Activated T-helper 17 cell treated with anti-CD3 and anti-CD28 coated beads, Interleukin-2, amount 50 U/mL, for 72 hours (primary cell): ENCODE measurements at regions not wholly inside any gene's neighbourhood (a gene's known extent, or its start where the extent isn't known, plus 50 kb on each side); places are given as distances from the start of the nearest gene placed in this dataset.

ENCODE experiments used
- ATAC-seq: fragments of 150-1000 bp; cut with Tn5 transposase; replicated peaks from 2 replicates; pipeline ENCODE4 v1.10.0; 2021; ENCODE audit warnings: mild to moderate bottlenecking, moderate library complexity
- H3K27ac Mint-ChIP-seq: one replicate; pipeline ENCODE4 v1.8.0; 2022; ENCODE audit warnings: mixed read lengths
- H3K27me3 Mint-ChIP-seq: one replicate; pipeline ENCODE4 v1.8.0; 2022; ENCODE audit warnings: mixed read lengths
- H3K36me3 Mint-ChIP-seq: one replicate; pipeline ENCODE4 v1.8.0; 2022; ENCODE audit warnings: low read depth, mild to moderate bottlenecking, mixed read lengths
- H3K4me1 Mint-ChIP-seq: one replicate; pipeline ENCODE4 v1.8.0; 2022; ENCODE audit warnings: mixed read lengths
- H3K4me3 Mint-ChIP-seq: one replicate; pipeline ENCODE4 v1.8.0; 2022; ENCODE audit warnings: mild to moderate bottlenecking, mixed read lengths
- H3K9me3 Mint-ChIP-seq: one replicate; pipeline ENCODE4 v1.8.0; 2022; ENCODE audit warnings: mixed read lengths

- no peaks in the 10 kb centered on the region for H3K4me1 Mint-ChIP-seq
- peaks cover 14% of the 10 kb centered on the region for H3K27me3 Mint-ChIP-seq
- H3K27ac Mint-ChIP-seq: no peak overlapping the region
- no peak overlapping the region for H3K4me3 Mint-ChIP-seq
- no peak for ATAC-seq
- peaks cover 7% of the 10 kb centered on the region for H3K9me3 Mint-ChIP-seq
- H3K36me3 Mint-ChIP-seq: no peaks in the 10 kb centered on the region
These were observed 891.3 kb downstream of the BRD1 start for GRCh38 chr22:48936391-48936790.

GRCh38 chr22:48934446-48934845 lies 893.2 kb downstream of the BRD1 start:
- Mint-ChIP-seq H3K36me3 (no peaks in the 10 kb centered on the region), H3K27me3 (peaks cover 20% of the 10 kb centered on the region), H3K4me3 (no peak overlapping the region), H3K9me3 (peaks cover 7% of the 10 kb centered on the region), H3K27ac (no peak overlapping the region), H3K4me1 (no peaks in the 10 kb centered on the region)
- ATAC-seq: no peak

GRCh38 chr22:48931452-48931851 lies 896.2 kb downstream of the BRD1 start:
- Mint-ChIP-seq H3K9me3 (peaks cover 7% of the 10 kb centered on the region), H3K36me3 (no peaks in the 10 kb centered on the region), H3K27ac (no peak overlapping the region), H3K4me1 (no peaks in the 10 kb centered on the region), H3K4me3 (no peak overlapping the region), H3K27me3 (peaks cover 16% of the 10 kb centered on the region)
- ATAC-seq: no peak

GRCh38 chr22:48929276-48929790 lies 898.3 kb downstream of the BRD1 start:
- Mint-ChIP-seq H3K9me3 (peaks cover 2% of the 10 kb centered on the region), H3K4me3 (no peak overlapping the region), H3K4me1 (no peaks in the 10 kb centered on the region), H3K36me3 (no peaks in the 10 kb centered on the region), H3K27me3 (peaks cover 14% of the 10 kb centered on the region), H3K27ac (no peak overlapping the region)
- ATAC-seq: no peak

- no peaks in the 10 kb centered on the region for H3K9me3 Mint-ChIP-seq
- H3K4me3 Mint-ChIP-seq: no peak overlapping the region
- H3K36me3 Mint-ChIP-seq: no peaks in the 10 kb centered on the region
- H3K27ac Mint-ChIP-seq: no peak overlapping the region
- H3K27me3 Mint-ChIP-seq: peaks cover 12% of the 10 kb centered on the region
- H3K4me1 Mint-ChIP-seq: no peaks in the 10 kb centered on the region
- ATAC-seq: no peak
These were observed 900.1 kb downstream of the BRD1 start for GRCh38 chr22:48927591-48927990.

GRCh38 chr22:48926643-48927042 lies 901.0 kb downstream of the BRD1 start:
- H3K9me3 Mint-ChIP-seq: no peaks in the 10 kb centered on the region
- no peak for ATAC-seq
- H3K27ac Mint-ChIP-seq: no peak overlapping the region
- no peak overlapping the region for H3K4me3 Mint-ChIP-seq
- H3K27me3 Mint-ChIP-seq: peaks cover 20% of the 10 kb centered on the region
- no peaks in the 10 kb centered on the region for H3K36me3 Mint-ChIP-seq
- H3K4me1 Mint-ChIP-seq: no peaks in the 10 kb centered on the region

GRCh38 chr22:48926136-48926535 lies 901.5 kb downstream of the BRD1 start:
- Mint-ChIP-seq H3K27ac (no peak overlapping the region), H3K9me3 (no peaks in the 10 kb centered on the region), H3K36me3 (no peaks in the 10 kb centered on the region), H3K4me3 (no peak overlapping the region), H3K4me1 (no peaks in the 10 kb centered on the region), H3K27me3 (peaks cover 23% of the 10 kb centered on the region)
- ATAC-seq: no peak

GRCh38 chr22:48925450-48925849 lies 902.2 kb downstream of the BRD1 start:
- H3K9me3 Mint-ChIP-seq: no peaks in the 10 kb centered on the region
- H3K4me3 Mint-ChIP-seq: no peak overlapping the region
- ATAC-seq: no peak
- H3K27me3 Mint-ChIP-seq: peaks cover 24% of the 10 kb centered on the region
- no peaks in the 10 kb centered on the region for H3K36me3 Mint-ChIP-seq
- H3K27ac Mint-ChIP-seq: no peak overlapping the region
- no peaks in the 10 kb centered on the region for H3K4me1 Mint-ChIP-seq

- no peaks in the 10 kb centered on the region for H3K9me3 Mint-ChIP-seq
- H3K27me3 Mint-ChIP-seq: peaks cover 22% of the 10 kb centered on the region
These were observed 903.7 kb downstream of the BRD1 start for GRCh38 chr22:48923996-48924395.

GRCh38 chr22:48923165-48923865 lies 904.4 kb downstream of the BRD1 start:
- no peak overlapping the region for H3K27ac Mint-ChIP-seq
- H3K4me1 Mint-ChIP-seq: no peaks in the 10 kb centered on the region
- H3K36me3 Mint-ChIP-seq: no peaks in the 10 kb centered on the region
- H3K4me3 Mint-ChIP-seq: no peak overlapping the region
- H3K9me3 Mint-ChIP-seq: no peaks in the 10 kb centered on the region
- no peak for ATAC-seq
- peaks cover 28% of the 10 kb centered on the region for H3K27me3 Mint-ChIP-seq

More at GRCh38 chr22:48923996-48924395, 903.7 kb downstream of the BRD1 start:
- H3K4me3 Mint-ChIP-seq: no peak overlapping the region
- no peaks in the 10 kb centered on the region for H3K4me1 Mint-ChIP-seq
- H3K36me3 Mint-ChIP-seq: no peaks in the 10 kb centered on the region
- H3K27ac Mint-ChIP-seq: no peak overlapping the region
- ATAC-seq: no peak

GRCh38 chr22:48921411-48921903 lies 906.2 kb downstream of the BRD1 start:
- Mint-ChIP-seq H3K4me1 (no peaks in the 10 kb centered on the region), H3K27me3 (peaks cover 31% of the 10 kb centered on the region), H3K36me3 (no peaks in the 10 kb centered on the region), H3K27ac (no peak overlapping the region), H3K9me3 (peaks cover 3% of the 10 kb centered on the region), H3K4me3 (no peak overlapping the region)
- no peak for ATAC-seq

GRCh38 chr22:48920776-48921241 lies 906.9 kb downstream of the BRD1 start:
- Mint-ChIP-seq H3K36me3 (no peaks in the 10 kb centered on the region), H3K4me1 (no peaks in the 10 kb centered on the region), H3K9me3 (peaks cover 3% of the 10 kb centered on the region), H3K27ac (no peak overlapping the region), H3K27me3 (peaks cover 34% of the 10 kb centered on the region), H3K4me3 (no peak overlapping the region)
- ATAC-seq: no peak

- H3K27ac Mint-ChIP-seq: no peak overlapping the region
- no peaks in the 10 kb centered on the region for H3K4me1 Mint-ChIP-seq
- no peak overlapping the region for H3K4me3 Mint-ChIP-seq
- H3K9me3 Mint-ChIP-seq: peaks cover 3% of the 10 kb centered on the region
- ATAC-seq: no peak
- H3K36me3 Mint-ChIP-seq: no peaks in the 10 kb centered on the region
- peaks cover 28% of the 10 kb centered on the region for H3K27me3 Mint-ChIP-seq
These were observed 907.7 kb downstream of the BRD1 start for GRCh38 chr22:48919851-48920589.

GRCh38 chr22:48919187-48919590 lies 908.5 kb downstream of the BRD1 start:
- ATAC-seq: no peak
- Mint-ChIP-seq H3K4me1 (no peaks in the 10 kb centered on the region), H3K27ac (no peak overlapping the region), H3K4me3 (no peak overlapping the region), H3K9me3 (peaks cover 3% of the 10 kb centered on the region), H3K27me3 (peaks cover 28% of the 10 kb centered on the region), H3K36me3 (no peaks in the 10 kb centered on the region)
